ENCODE measurements at regions not wholly inside any gene's neighbourhood (a gene's known extent, or its start where the extent isn't known, plus 50 kb on each side); places are given as distances from the start of the nearest gene placed in this dataset.
"Not testable (repeated sequence)": the region's sequence is repeated elsewhere in the genome, so short reads cannot be mapped to it uniquely, and the experiment has no call there.

DNA sequence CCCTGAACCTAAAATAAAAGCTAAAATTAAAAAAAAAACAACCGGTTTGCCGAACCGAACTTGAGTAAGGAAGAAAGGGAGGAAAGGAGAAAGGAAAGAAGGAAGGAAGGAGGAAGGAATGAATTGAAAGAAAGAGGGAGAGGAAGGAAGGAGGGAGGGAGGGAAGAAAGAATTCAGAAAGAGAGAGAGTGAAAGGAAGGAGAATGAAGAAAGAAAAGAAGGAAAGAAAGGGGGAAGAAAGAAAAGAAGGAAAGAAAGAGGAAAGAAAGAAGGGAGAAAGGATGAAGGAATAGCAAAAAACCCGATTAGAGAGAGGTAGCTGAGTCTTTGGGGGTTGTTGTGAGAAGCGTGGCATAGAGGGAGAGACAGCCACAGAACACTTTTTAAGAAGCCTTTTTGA, 121.4 kb downstream of the FGF18 start:
- no peak overlapping the region for H3K27ac ChIP-seq
- H3K4me3 ChIP-seq = no peak overlapping the region

DNA sequence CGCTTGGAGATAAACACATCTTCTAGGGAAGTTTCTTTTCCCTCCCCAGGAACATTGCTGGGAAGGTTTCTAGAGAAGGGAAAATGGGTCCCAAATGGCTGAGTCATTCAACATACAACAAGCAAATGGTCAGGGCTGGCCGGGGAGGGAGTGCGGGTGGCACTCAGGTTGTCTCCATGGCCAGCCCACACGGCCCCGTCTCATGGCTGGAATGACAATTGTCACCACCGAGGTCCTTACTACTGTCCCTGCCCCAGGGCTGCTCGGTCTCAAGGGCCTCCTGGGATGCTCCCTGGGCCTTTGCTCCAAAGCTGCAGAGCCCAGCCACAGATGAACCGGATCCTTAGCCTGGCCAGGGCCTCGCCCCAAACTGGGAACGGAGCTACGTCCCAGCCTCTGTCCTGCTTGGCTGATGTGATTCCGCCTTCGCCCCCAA, 121.9 kb downstream of the FGF18 start:
- H3K27ac ChIP-seq = no peak overlapping the region
- no peak overlapping the region for H3K4me3 ChIP-seq

DNA sequence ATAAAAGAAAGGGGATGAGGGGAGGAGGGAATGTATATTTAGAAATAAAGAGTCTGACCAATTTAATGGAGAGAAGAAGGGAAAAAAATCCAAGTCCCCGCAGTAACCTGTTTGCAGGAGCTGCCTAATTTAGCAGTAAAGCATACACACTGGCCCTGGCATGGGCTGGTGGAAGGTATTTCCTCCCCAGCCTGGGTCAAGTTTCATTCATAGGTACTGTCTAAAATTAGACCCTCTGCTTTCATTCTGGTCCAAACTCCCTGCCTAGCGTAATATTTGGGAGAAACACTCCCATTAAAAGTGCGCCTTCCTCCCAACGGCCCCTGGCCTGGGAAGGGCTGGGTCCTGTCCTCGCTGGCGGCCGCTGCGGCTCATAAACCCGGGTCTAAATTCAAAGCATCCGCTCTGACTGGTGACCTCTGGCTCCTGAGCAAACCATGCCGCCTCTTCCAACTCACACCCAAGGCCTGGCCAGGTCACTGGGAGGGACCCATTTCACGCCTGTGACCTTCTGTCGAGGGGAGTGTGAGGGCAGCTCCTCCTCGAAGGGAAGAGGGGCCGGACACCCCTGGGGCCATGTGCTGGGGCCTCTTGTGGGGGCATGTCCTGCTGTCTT, 123.2 kb downstream of the FGF18 start:
- no peak overlapping the region for H3K27ac ChIP-seq
- H3K4me3 ChIP-seq = no peak overlapping the region

DNA sequence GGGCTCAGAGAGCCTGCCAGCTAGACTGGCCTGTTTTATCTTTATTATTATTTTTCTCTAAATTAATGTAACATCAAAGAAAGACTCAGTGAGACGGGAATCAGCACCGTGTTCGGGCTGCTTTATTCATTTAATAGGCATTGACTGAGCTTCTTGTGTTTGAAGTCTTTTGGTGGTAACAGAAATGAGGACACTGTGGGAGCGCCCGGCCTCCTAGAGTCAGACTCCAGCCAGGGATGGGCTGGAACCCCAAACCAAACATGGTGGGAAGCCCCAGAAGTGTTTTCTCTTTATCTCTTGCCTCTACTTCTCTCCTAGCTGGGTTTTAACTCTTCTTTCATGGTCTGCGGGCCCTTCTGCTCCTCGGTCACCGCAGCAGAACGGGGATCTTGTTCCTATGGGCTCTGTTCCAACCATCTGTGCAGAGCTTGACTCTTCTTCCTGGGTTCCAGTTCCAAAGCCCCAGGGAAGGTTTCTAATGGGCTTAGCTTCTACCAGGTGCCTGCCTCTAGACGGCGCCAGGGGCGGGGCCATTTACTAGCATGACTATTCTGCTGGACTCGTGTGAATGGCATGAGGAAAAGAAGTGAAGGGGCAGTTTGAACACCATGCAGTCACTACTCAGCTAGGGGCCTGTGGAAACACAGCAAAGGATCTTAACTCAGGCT, 123.8 kb downstream of the FGF18 start:
- no peak overlapping the region for H3K27ac ChIP-seq
- no peak overlapping the region for H3K4me3 ChIP-seq

DNA sequence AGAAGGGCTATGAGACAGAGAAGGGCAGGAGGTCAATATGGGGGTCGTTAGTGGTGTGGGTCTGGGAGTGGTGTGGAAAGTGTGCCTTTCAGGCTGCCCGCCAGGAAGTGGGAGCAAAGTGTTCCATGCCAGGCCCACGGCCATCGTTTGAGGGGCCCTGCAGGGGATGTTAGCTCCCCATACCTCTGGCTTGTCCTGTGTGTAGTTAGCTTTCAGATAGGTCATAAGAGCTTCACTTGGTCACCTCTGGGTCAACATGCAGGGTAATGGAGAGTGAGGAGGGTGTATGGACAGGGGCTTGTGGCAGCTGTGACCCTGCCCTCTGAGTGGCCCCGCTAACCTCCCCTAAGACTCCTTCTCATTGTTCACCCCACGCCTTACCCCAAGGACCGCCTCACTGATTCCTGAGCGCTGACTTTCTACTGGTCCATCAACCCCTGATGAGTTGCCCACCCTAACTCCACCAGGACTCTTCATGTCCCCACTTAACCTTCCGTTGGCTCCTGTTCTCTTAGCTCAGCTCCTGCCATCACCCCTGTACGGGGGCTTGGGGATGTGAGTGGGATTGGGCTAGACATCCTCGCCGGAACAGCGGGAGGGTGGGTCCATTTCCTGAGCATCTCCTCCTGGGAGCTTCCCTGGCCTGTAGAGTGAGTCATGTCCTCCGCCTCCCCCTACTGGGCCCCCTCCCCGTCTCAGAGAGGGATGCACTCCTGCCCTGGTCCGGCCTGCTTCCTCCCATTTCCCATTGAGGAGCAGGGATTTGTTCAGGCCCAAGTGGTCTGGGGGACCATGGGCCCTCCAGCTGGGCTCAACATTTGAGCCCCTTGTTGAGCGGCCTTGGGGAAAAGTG, 125.7 kb downstream of the FGF18 start:
- no peak overlapping the region for H3K27ac ChIP-seq
- H3K4me3 ChIP-seq = no peak overlapping the region

DNA sequence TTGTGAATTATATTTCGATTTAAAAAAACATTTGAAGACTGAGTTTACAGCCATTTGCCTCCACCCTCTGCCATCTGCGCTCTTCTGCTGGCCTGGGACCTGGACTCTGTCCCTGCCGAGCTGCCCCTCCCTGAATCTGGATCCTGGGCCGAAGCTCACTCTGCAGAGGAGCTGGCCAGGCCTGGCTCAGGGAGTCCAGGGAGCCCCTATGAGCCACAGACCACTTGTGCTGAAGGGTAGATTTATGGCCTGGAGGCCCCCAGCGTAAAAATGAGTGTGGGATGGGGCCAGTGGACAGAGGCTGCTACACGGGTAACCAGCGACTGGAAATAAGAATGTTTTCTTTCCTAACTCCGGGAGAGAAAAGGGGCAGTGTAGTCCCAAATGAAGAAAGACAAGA, 129.8 kb downstream of the FGF18 start:
- Histone ChIP-seq H3K27ac (no peak overlapping the region), H3K4me3 (no peak overlapping the region)

GRCh38 chr5:171553817-171554216, 134.4 kb downstream of the FGF18 start:
- H3K4me3 ChIP-seq, H3K27ac ChIP-seq: not testable (repeated sequence)

- Histone ChIP-seq H3K4me3 (no peak overlapping the region), H3K27ac (no peak overlapping the region)
Measured at GRCh38 chr5:171555160-171555559, 135.7 kb downstream of the FGF18 start.

DNA sequence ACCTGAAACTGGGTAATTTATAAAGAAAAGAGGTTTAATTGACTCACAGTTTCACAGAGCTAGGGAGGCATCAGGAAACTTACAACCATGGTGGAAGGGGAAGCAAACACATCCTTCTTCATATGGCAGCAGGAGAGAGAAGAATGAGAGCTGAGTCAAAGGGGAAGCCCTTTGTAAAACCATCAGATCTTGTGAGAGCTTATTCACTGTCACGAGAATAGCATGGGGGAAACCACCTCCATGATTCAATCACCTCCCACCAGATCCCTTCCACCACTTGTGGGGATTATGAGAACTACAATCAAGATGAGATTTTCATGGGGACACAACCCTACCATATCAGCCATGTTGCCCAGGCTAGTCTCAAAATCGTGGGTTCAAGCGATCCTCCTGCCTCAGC, 143.4 kb downstream of the FGF18 start:
- no peak overlapping the region for H3K27ac ChIP-seq
- H3K4me3 ChIP-seq = no peak overlapping the region

GRCh38 chr5:171568389-171568788, 148.9 kb downstream of the FGF18 start:
- Histone ChIP-seq H3K4me3 (no peak overlapping the region), H3K27ac (no peak overlapping the region)

GRCh38 chr5:171569065-171569712, 149.7 kb downstream of the FGF18 start:
- H3K27ac ChIP-seq = no peak overlapping the region
- no peak overlapping the region for H3K4me3 ChIP-seq

DNA sequence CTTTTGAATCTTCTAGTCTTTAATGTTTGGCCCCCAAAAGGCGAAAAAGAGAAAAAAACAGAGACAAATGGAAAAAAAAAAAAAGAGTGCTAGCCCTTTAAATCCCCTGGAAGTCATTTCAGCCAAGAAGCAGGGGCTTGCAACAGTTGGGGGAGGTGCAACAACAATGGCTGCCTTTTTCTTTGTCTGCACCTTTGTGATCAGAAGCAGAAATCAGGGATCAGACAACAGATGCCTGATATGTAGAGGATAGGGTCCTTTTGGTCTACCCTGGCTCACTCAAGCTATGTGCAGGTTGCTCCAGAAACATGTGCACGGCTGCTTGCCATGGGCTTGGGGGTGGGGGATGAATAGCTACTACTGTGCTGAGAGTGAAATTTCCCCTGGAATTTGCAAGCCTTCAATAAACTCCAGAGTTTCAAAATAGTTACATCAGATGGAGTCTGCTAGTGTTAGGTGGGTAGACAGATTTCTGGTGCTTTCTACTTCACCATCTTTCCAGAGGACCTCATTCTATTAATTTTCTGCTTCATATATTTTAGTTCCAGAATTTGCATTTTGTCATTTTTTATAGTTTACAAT, 150.9 kb downstream of the FGF18 start:
- no peak overlapping the region for H3K27ac ChIP-seq

GRCh38 chr5:171571663-171572062, 152.2 kb downstream of the FGF18 start:
- no peak overlapping the region for H3K27ac ChIP-seq
- H3K4me3 ChIP-seq = no peak overlapping the region

More for the DNA sequence above, 150.9 kb downstream of the FGF18 start:
- H3K4me3 ChIP-seq = no peak overlapping the region

DNA sequence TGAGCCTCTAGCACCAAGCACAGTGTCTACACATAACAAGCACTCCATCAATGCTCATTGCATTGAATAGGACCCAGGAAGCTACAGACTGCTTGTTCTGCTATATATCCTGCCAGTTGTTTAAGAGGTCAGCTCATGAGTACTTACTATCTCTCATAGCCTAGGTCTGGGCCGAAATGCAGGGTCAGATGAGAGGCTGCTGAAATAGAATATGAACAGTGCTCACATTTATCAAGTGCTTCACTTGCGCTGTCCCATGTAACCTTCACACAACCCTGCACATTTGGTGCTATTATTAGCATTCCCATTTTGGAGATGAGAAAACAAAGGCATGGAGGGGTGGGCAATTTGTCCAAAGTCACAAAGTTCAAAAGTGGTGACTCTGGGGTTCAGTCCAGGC, 153.6 kb downstream of the FGF18 start:
- Histone ChIP-seq H3K27ac (no peak overlapping the region), H3K4me3 (no peak overlapping the region)

DNA sequence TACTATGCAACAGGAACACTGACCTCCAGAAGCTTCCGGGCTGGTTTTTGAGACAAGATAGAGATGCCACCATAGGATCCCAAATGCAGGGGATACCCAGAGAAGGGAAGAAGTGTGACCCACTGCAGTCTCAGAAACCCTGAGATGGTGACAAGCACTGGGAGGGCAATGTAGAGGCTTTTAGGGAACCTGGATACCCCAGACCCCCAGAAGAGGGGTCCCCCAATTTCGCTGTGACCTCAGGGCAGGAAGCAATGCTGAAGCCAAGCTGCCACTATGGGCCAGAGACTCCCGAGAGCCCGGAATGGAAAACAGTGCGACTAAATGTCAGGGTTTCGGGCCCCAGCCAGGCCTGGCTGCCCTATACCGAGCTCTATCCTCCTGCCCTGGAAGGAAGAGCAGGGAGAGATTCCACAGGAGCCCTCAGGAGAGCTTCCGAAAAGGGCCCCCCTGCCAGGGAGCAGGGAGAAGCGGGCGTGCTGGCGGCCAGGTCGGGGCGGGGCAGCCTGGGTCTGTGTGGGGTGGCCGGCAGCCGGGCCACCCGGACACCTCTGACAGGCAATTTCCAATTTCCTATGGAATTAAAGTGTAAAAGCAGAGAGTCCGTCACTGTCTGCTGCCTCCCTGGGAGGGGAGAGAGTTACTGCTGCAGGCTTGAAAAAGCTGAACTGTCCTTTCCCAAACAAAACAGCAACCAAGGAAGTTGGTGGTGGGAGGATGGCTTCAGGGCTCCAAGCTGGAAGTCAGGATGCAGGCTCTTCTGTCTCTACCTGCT, 154.2 kb downstream of the FGF18 start:
- H3K27ac ChIP-seq = no peak overlapping the region
- H3K4me3 ChIP-seq = no peak overlapping the region

DNA sequence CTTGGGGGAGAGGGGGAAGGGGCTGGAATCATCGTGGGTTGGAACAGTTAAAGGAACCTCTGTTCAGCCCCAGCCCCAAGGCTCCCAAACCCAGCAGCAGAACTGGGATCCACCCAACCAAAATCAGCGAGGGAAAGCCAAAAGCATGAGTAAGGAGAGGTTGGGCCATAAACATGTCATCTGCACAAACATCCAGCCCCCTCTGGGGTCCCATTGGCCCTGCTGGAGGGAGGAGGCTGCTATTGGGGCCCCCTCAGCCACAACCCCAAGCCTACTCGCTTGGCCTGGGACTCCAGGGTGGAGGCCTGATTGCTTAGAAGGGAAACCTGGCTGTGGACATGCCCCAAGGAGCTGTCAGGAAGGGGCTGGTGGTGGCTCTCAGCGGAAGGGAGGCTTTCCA, 154.9 kb downstream of the FGF18 start:
- no peak overlapping the region for H3K27ac ChIP-seq

GRCh38 chr5:171575386-171575785, 155.9 kb downstream of the FGF18 start:
- Histone ChIP-seq H3K4me3 (no peak overlapping the region), H3K27ac (no peak overlapping the region)

More for the DNA sequence above, 154.9 kb downstream of the FGF18 start:
- H3K4me3 ChIP-seq = no peak overlapping the region

- no peak overlapping the region for H3K4me3 ChIP-seq
- no peak overlapping the region for H3K27ac ChIP-seq
Measured at GRCh38 chr5:171575808-171576207, 156.4 kb downstream of the FGF18 start.

- no peak overlapping the region for H3K4me3 ChIP-seq
- H3K27ac ChIP-seq = no peak overlapping the region
Measured at GRCh38 chr5:171577042-171577758, 157.8 kb downstream of the FGF18 start.
